Activated T-cell treated with anti-CD3 and anti-CD28 coated beads for 1 hour (primary cell): ENCODE measurements at regions not wholly inside any gene's neighbourhood (a gene's known extent, or its start where the extent isn't known, plus 50 kb on each side); places are given as distances from the start of the nearest gene placed in this dataset.
"Not testable (repeated sequence)": the region's sequence is repeated elsewhere in the genome, so short reads cannot be mapped to it uniquely, and the experiment has no call there.

Experiments
- DNase-seq: peaks from one replicate; pipeline ENCODE4 v3.0.0-alpha.2; 2020; ENCODE audit warnings: low read depth

- DNase-seq: no peak
These were observed 226.3 kb upstream of the NPVF start for GRCh38 chr7:25454562-25455041.

GRCh38 chr7:25455683-25456251 is 227.5 kb upstream of the NPVF start:
- no peak for DNase-seq

- no peak for DNase-seq
These were observed 228.3 kb upstream of the NPVF start for GRCh38 chr7:25456467-25457171.

GRCh38 chr7:25459057-25459456 is 230.8 kb upstream of the NPVF start:
- no peak for DNase-seq

GRCh38 chr7:25460433-25460832 is 232.1 kb upstream of the NPVF start:
- DNase-seq: no peak

GRCh38 chr7:25469669-25470068 is 241.4 kb upstream of the NPVF start:
- DNase-seq: no peak

- DNase-seq: no peak
These were observed 248.7 kb upstream of the NPVF start for GRCh38 chr7:25476863-25477499.

- not testable (repeated sequence) for DNase-seq
These were observed 249.9 kb upstream of the NPVF start for GRCh38 chr7:25478221-25478620.

GRCh38 chr7:25478925-25479324 is 250.6 kb upstream of the NPVF start:
- no peak for DNase-seq

GRCh38 chr7:25481891-25482290 is 253.6 kb upstream of the NPVF start:
- DNase-seq: no peak

GRCh38 chr7:25482631-25483030 is 254.3 kb upstream of the NPVF start:
- no peak for DNase-seq

- DNase-seq: no peak
These were observed 256.7 kb upstream of the NPVF start for GRCh38 chr7:25485026-25485425.

GRCh38 chr7:25486656-25487055 is 258.4 kb upstream of the NPVF start:
- DNase-seq: no peak

GRCh38 chr7:25493805-25494366 is 265.6 kb upstream of the NPVF start:
- no peak for DNase-seq

- DNase-seq: no peak
These were observed 266.6 kb upstream of the NPVF start for GRCh38 chr7:25494896-25495295.

GRCh38 chr7:25495342-25496250 is 267.3 kb upstream of the NPVF start:
- no peak for DNase-seq

- no peak for DNase-seq
These were observed 268.4 kb upstream of the NPVF start for GRCh38 chr7:25496476-25497368.

GRCh38 chr7:25500393-25500921 is 272.2 kb upstream of the NPVF start:
- DNase-seq: no peak

- DNase-seq: no peak
These were observed 275.0 kb upstream of the NPVF start for GRCh38 chr7:25503306-25503705.

GRCh38 chr7:25512061-25512687 is 283.9 kb upstream of the NPVF start:
- DNase-seq: no peak
